ENCODE measurements at regions not wholly inside any gene's neighbourhood (a gene's known extent, or its start where the extent isn't known, plus 50 kb on each side); places are given as distances from the start of the nearest gene placed in this dataset.

DNA sequence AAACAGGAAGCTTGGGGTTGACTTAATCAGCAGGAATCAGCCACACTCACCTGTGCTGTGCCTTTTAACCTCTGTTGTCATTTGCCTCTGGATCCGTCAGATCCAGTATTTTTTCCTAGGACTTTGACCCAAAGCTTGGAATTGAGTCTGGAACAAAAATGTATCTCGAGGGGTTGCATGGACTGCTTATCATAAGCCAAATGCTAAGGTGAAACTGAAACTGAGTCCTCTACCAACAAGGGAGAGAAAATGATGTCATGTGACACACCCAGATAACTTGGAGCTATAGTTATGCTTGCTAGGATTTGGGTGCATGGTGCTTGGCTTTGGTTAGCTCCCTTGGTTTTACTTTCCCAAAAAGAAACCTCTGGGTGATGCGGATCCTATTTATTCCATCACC is 2158.6 kb upstream of the PIK3C3 start:
- TF ChIP-seq FOXP2 (optimal IDR thresholded peaks at IDR 0.05; ENCODE audit: borderline replicate concordance, extremely low read depth, extremely low read length, insufficient read depth) (no peak), TAF1 (IDR thresholded peaks at IDR 0.05; ENCODE audit: borderline replicate concordance, insufficient read depth, low read length) (no peak), SIN3A (IDR thresholded peaks at IDR 0.05; ENCODE audit: borderline replicate concordance, insufficient read depth, low read length) (no peak), REST (IDR thresholded peaks at IDR 0.05; ENCODE audit: insufficient read depth in 1 of 2, low read depth in 2 of 2, low read length in 2 of 2) (no peak), POLR2AphosphoS5 (IDR thresholded peaks at IDR 0.05; ENCODE audit: low read depth, low read length) (no peak)

DNA sequence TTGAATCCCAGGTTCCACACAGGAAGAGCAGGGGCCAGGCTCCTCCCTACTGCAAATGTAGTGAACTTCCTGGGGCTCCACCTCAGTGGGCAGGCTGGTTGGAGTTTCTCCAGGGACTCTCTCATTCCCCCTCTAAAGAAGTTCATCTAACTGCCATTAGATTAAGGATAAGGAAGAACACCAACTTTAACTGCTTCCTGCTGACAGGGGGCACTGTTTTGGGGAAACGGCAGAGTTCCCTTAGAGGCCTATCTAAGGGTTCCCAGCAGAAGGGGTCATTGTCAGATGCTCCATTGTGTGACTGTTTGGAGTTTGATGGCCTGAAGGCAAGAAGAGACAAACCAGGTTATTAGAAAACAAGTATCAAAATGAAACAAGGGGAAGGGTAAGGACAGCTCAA is 2159.7 kb upstream of the PIK3C3 start:
- no peak for TF ChIP-seq SIN3A (IDR thresholded peaks at IDR 0.05; ENCODE audit: borderline replicate concordance, insufficient read depth, low read length)
- TF ChIP-seq POLR2AphosphoS5 (IDR thresholded peaks at IDR 0.05; ENCODE audit: low read depth, low read length) = no peak
- TF ChIP-seq FOXP2 (optimal IDR thresholded peaks at IDR 0.05; ENCODE audit: borderline replicate concordance, extremely low read depth, extremely low read length, insufficient read depth) = no peak
- no peak for TF ChIP-seq REST (IDR thresholded peaks at IDR 0.05; ENCODE audit: insufficient read depth in 1 of 2, low read depth in 2 of 2, low read length in 2 of 2)
- TF ChIP-seq TAF1 (IDR thresholded peaks at IDR 0.05; ENCODE audit: borderline replicate concordance, insufficient read depth, low read length) = no peak

DNA sequence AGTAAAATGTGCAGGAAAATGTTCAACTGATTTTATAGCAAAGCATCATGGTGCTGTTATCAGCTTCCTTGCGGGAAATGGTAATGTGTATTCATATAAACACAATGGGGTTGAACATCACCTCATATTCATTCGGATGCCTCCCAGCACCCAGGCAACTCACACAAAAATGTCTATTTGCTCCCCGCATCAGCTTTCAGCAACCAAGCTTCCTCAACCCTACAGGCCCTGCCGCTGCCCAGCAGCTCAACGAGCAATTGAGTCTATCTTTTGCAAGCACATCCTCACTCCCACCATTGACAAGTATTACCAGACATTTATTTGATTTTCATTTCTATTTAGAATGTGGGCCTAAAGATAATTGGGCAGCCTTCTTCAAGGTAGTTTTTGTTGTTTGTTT is 2161.4 kb upstream of the PIK3C3 start:
- no peak for TF ChIP-seq FOXP2 (optimal IDR thresholded peaks at IDR 0.05; ENCODE audit: borderline replicate concordance, extremely low read depth, extremely low read length, insufficient read depth)
- TF ChIP-seq SIN3A (IDR thresholded peaks at IDR 0.05; ENCODE audit: borderline replicate concordance, insufficient read depth, low read length) = no peak
- TF ChIP-seq TAF1 (IDR thresholded peaks at IDR 0.05; ENCODE audit: borderline replicate concordance, insufficient read depth, low read length) = no peak
- TF ChIP-seq REST (IDR thresholded peaks at IDR 0.05; ENCODE audit: insufficient read depth in 1 of 2, low read depth in 2 of 2, low read length in 2 of 2) = no peak
- TF ChIP-seq POLR2AphosphoS5 (IDR thresholded peaks at IDR 0.05; ENCODE audit: low read depth, low read length) = no peak

GRCh38 chr18:39788383-39788782 is 2166.7 kb upstream of the PIK3C3 start:
- TF ChIP-seq TAF1 (IDR thresholded peaks at IDR 0.05; ENCODE audit: borderline replicate concordance, insufficient read depth, low read length) = no peak
- TF ChIP-seq POLR2AphosphoS5 (IDR thresholded peaks at IDR 0.05; ENCODE audit: low read depth, low read length) = no peak
- no peak for TF ChIP-seq REST (IDR thresholded peaks at IDR 0.05; ENCODE audit: insufficient read depth in 1 of 2, low read depth in 2 of 2, low read length in 2 of 2)
- no peak for TF ChIP-seq SIN3A (IDR thresholded peaks at IDR 0.05; ENCODE audit: borderline replicate concordance, insufficient read depth, low read length)
- TF ChIP-seq FOXP2 (optimal IDR thresholded peaks at IDR 0.05; ENCODE audit: borderline replicate concordance, extremely low read depth, extremely low read length, insufficient read depth) = no peak

GRCh38 chr18:39786477-39786876 is 2168.6 kb upstream of the PIK3C3 start:
- TF ChIP-seq REST (IDR thresholded peaks at IDR 0.05; ENCODE audit: insufficient read depth in 1 of 2, low read depth in 2 of 2, low read length in 2 of 2) = no peak
- no peak for TF ChIP-seq FOXP2 (optimal IDR thresholded peaks at IDR 0.05; ENCODE audit: borderline replicate concordance, extremely low read depth, extremely low read length, insufficient read depth)
- no peak for TF ChIP-seq POLR2AphosphoS5 (IDR thresholded peaks at IDR 0.05; ENCODE audit: low read depth, low read length)
- TF ChIP-seq TAF1 (IDR thresholded peaks at IDR 0.05; ENCODE audit: borderline replicate concordance, insufficient read depth, low read length) = no peak
- no peak for TF ChIP-seq SIN3A (IDR thresholded peaks at IDR 0.05; ENCODE audit: borderline replicate concordance, insufficient read depth, low read length)

All from PFSK-1 (cell line).